Caco-2 (cell line): ENCODE measurements at regions not wholly inside any gene's neighbourhood (a gene's known extent, or its start where the extent isn't known, plus 50 kb on each side); places are given as distances from the start of the nearest gene placed in this dataset.

Experiments
- BruUV-seq: library from RNA; stranded (reverse); fragments of 400-500 nt; replicated peaks from 2 replicates; lab custom pipeline; 2021; lab: Mats Ljungman, UMichigan
- CTCF ChIA-PET: fragments of 300-600 bp; sonication (Branson Sonifier 250); formaldehyde crosslinking; loops from one replicate; lab custom pipeline; 2022; ENCODE audit warnings: antibody characterized with exemption; lab: Charles Lee
- POLR2A ChIA-PET: fragments of 300-600 bp; sonication (Branson Sonifier 250); formaldehyde crosslinking; loops from one replicate; lab custom pipeline; 2022; ENCODE audit warnings: antibody characterized with exemption; lab: Charles Lee
- DNase-seq, 2 experiments: peaks; one replicate each; pipeline versions ENCODE4 v3.0.0 to v3.0.0-alpha.2; 2020 to 2022
- H3K27me3 ChIP-seq: replicated peaks from 2 replicates; pipeline ENCODE4 v1.6.0; 2011; ENCODE audit warnings: low read length; ENCODE audit not compliant: control insufficient read depth, insufficient read depth
- H3K36me3 ChIP-seq: 2 replicates; pipeline ENCODE4 v1.5.1; 2011; ENCODE audit warnings: low read length; ENCODE audit not compliant: control insufficient read depth, insufficient read depth
- H3K4me1 ChIP-seq: fragments of 250-450 bp; sonication (Bioruptor Pico); 2 replicates; pipeline ENCODE4 v1.5.1; 2020; ENCODE audit warnings: mild to moderate bottlenecking
- H3K4me3 ChIP-seq: 2 replicates; pipeline ENCODE4 v1.5.1; 2011; ENCODE audit warnings: low read depth, mild to moderate bottlenecking, control low read depth, low read length
- H3K9me3 ChIP-seq: fragments of 250-450 bp; sonication (Bioruptor Pico); 2 replicates; pipeline ENCODE4 v1.5.1; 2020; ENCODE audit warnings: mild to moderate bottlenecking, moderate library complexity
- H3K27ac Mint-ChIP-seq: one replicate; pipeline ENCODE4 v1.8.0; 2022; ENCODE audit warnings: mixed read lengths; ENCODE audit not compliant: unreplicated experiment
- H3K27me3 Mint-ChIP-seq: one replicate; pipeline ENCODE4 v1.8.0; 2022; ENCODE audit warnings: mixed read lengths; ENCODE audit not compliant: insufficient read depth, unreplicated experiment
- H3K36me3 Mint-ChIP-seq: one replicate; pipeline ENCODE4 v1.8.0; 2022; ENCODE audit warnings: mild to moderate bottlenecking, mixed read lengths; ENCODE audit not compliant: insufficient read depth, unreplicated experiment
- H3K4me1 Mint-ChIP-seq: one replicate; pipeline ENCODE4 v1.8.0; 2022; ENCODE audit warnings: low read depth, mixed read lengths; ENCODE audit not compliant: unreplicated experiment
- H3K4me3 Mint-ChIP-seq: one replicate; pipeline ENCODE4 v1.8.0; 2022; ENCODE audit warnings: mild to moderate bottlenecking, moderate library complexity, mixed read lengths; ENCODE audit not compliant: unreplicated experiment
- H3K9me3 Mint-ChIP-seq: one replicate; pipeline ENCODE4 v1.8.0; 2022; ENCODE audit warnings: mixed read lengths; ENCODE audit not compliant: unreplicated experiment
- CTCF ChIP-seq, 2 experiments: fragments of 200-600 bp in 1 of 2; IDR thresholded peaks; 1 replicate in 1 of 2; 2 replicates in 1 of 2; pipeline versions ENCODE4 v1.5.1 to v1.8.0; 2011 to 2022; ENCODE audit warnings: antibody characterized with exemption in 1 of 2, control low read depth in 1 of 2, inconsistent platforms in 1 of 2, low read depth in 1 of 2, low read length in 1 of 2, mild to moderate bottlenecking in 1 of 2, moderate library complexity in 1 of 2; ENCODE audit not compliant: insufficient read depth in 1 of 2, severe bottlenecking in 1 of 2, unreplicated experiment in 1 of 2
- intact Hi-C: fragments of 100-400 bp; cut with micrococcal nuclease; formaldehyde crosslinking; loops from one replicate; pipeline ENCODE4 v1.10.0; 2022; ENCODE audit not compliant: unreplicated experiment

- no peaks in the 10 kb centered on the region for H3K36me3 ChIP-seq
- Mint-ChIP-seq H3K27ac (no peak overlapping the region), H3K4me3 (no peak overlapping the region), H3K27me3 (no peaks in the 10 kb centered on the region), H3K9me3 (peaks cover 10% of the 10 kb centered on the region), H3K4me1 (peaks cover 19% of the 10 kb centered on the region), H3K36me3 (no peaks in the 10 kb centered on the region)
- DNase-seq = no peak
- ChIA-PET POLR2A (no interaction called here), CTCF (no interaction called here)
- H3K27me3 ChIP-seq = no peaks in the 10 kb centered on the region
- intact Hi-C loops = no loop called here
- no peak overlapping the region for H3K4me3 ChIP-seq
- TF ChIP-seq CTCF (IDR thresholded peaks at IDR 0.05; ENCODE audit: insufficient read depth in 1 of 2, low read depth in 1 of 2, low read length in 1 of 2, severe bottlenecking in 1 of 2, unreplicated experiment in 1 of 2) = no peak
- H3K4me1 ChIP-seq = peaks cover 17% of the 10 kb centered on the region
- peaks cover 3% of the 10 kb centered on the region; the same call in 1 of the 2 replicates for H3K9me3 ChIP-seq
- no TSS peak for BruUV-seq
Observed at GRCh38 chr5:173669483-173669882, 53.0 kb upstream of the BOD1 start.

- ChIA-PET CTCF (no interaction called here), POLR2A (no interaction called here)
- no peak for TF ChIP-seq CTCF (IDR thresholded peaks at IDR 0.05; ENCODE audit: insufficient read depth in 1 of 2, low read depth in 1 of 2, low read length in 1 of 2, severe bottlenecking in 1 of 2, unreplicated experiment in 1 of 2)
- Histone ChIP-seq H3K4me3 (no peak overlapping the region), H3K4me1 (peaks cover 17% of the 10 kb centered on the region), H3K9me3 (peaks cover 3% of the 10 kb centered on the region; the same call in 1 of the 2 replicates), H3K27me3 (no peaks in the 10 kb centered on the region), H3K36me3 (no peaks in the 10 kb centered on the region)
- Mint-ChIP-seq H3K4me1 (peaks cover 19% of the 10 kb centered on the region), H3K27me3 (no peaks in the 10 kb centered on the region), H3K27ac (no peak overlapping the region), H3K9me3 (peaks cover 10% of the 10 kb centered on the region), H3K36me3 (no peaks in the 10 kb centered on the region), H3K4me3 (no peak overlapping the region)
- DNase-seq = no peak
- no TSS peak for BruUV-seq
- intact Hi-C loops = no loop called here
Observed at GRCh38 chr5:173670130-173670651, 53.7 kb upstream of the BOD1 start.

GRCh38 chr5:173670791-173671120 is 54.3 kb upstream of the BOD1 start:
- intact Hi-C loops = no loop called here
- POLR2A ChIA-PET = no interaction called here
- H3K9me3 ChIP-seq = peaks cover 3% of the 10 kb centered on the region; the same call in 1 of the 2 replicates
- H3K27me3 Mint-ChIP-seq = no peaks in the 10 kb centered on the region
- no peak overlapping the region for H3K4me3 ChIP-seq
- peaks cover 10% of the 10 kb centered on the region for H3K9me3 Mint-ChIP-seq
- peaks cover 19% of the 10 kb centered on the region for H3K4me1 Mint-ChIP-seq
- BruUV-seq = no TSS peak
- no peak for TF ChIP-seq CTCF (IDR thresholded peaks at IDR 0.05; ENCODE audit: insufficient read depth in 1 of 2, low read depth in 1 of 2, low read length in 1 of 2, severe bottlenecking in 1 of 2, unreplicated experiment in 1 of 2)
- H3K36me3 ChIP-seq = no peaks in the 10 kb centered on the region
- no peak overlapping the region for H3K27ac Mint-ChIP-seq
- no peaks in the 10 kb centered on the region for H3K36me3 Mint-ChIP-seq
- CTCF ChIA-PET = no interaction called here
- no peak for DNase-seq
- no peaks in the 10 kb centered on the region for H3K27me3 ChIP-seq
- peaks cover 17% of the 10 kb centered on the region for H3K4me1 ChIP-seq
- H3K4me3 Mint-ChIP-seq = no peak overlapping the region
